ENCODE measurements at regions not wholly inside any gene's neighbourhood (a gene's known extent, or its start where the extent isn't known, plus 50 kb on each side); places are given as distances from the start of the nearest gene placed in this dataset.

DNA sequence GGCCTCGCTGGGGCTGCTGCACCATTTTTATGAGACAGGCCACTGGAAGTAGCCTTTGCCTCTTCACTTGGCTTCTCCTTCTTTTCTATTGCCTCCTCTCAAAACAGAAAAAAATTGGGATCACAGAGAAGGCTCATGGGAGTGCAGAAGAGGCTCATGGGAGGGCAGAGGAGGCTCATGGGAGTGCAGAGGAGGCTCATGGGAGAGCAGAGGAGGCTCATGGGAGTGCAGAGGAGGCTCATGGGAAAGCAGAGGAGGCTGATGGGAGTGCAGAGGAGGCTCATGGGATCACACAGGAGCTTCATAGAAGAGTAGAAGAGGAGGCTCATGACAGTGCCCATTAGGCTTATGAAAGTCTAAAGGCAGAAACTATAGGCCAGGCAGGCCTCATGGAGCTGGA, 211.2 kb downstream of the IRF8 start:
- no peak overlapping the region for H3K27ac ChIP-seq (ENCODE audit: low read depth, low read length)
- H3K4me1 ChIP-seq (ENCODE audit: insufficient read depth, low read length): peaks cover 5% of the 10 kb centered on the region; the same call in 1 of the 2 replicates
- no peak overlapping the region for H3K4me3 ChIP-seq (ENCODE audit: low read length)
- H3K9me3 ChIP-seq (ENCODE audit: insufficient read depth, low read depth, low read length): peaks cover 6% of the 10 kb centered on the region; the same call in 1 of the 2 replicates
- H3K9ac ChIP-seq (ENCODE audit: low read depth, low read length): no peak overlapping the region
- WGBS: 87% methylated on average over 1 of the region's 1 CpG
- no peaks in the 10 kb centered on the region for H3K36me3 ChIP-seq (ENCODE audit: insufficient read depth, low read length)
- no peaks in the 10 kb centered on the region for H3K27me3 ChIP-seq (ENCODE audit: insufficient read depth, low read length)

DNA sequence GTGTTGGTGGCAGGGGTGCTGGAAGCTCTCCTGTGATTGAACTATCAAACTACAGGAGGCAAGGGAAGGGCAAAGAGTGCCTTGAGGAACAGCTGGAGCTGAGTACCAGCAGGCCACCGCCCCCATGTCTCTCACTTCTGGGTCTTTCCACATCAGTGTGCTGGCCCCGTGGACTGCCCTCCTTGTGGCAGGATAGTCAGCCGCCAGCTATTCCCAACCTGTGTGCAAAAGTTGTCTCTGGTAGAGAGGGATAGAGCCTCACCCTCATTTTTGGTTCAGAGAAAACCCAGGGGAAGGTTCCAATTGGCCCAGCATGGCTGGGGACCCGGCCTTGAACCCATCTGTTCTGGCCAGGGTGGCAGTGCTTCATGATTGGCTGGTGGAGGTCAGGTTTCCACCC, 211.8 kb downstream of the IRF8 start:
- WGBS: 90% methylated on average over 4 of the region's 4 CpGs
- Histone ChIP-seq H3K36me3 (ENCODE audit: insufficient read depth, low read length) (no peaks in the 10 kb centered on the region), H3K9me3 (ENCODE audit: insufficient read depth, low read depth, low read length) (peaks cover 6% of the 10 kb centered on the region; the same call in 1 of the 2 replicates), H3K9ac (ENCODE audit: low read depth, low read length) (no peak overlapping the region), H3K27me3 (ENCODE audit: insufficient read depth, low read length) (no peaks in the 10 kb centered on the region), H3K4me3 (ENCODE audit: low read length) (no peak overlapping the region), H3K27ac (ENCODE audit: low read depth, low read length) (no peak overlapping the region), H3K4me1 (ENCODE audit: insufficient read depth, low read length) (peaks cover 7% of the 10 kb centered on the region; the same call in 1 of the 2 replicates)

DNA sequence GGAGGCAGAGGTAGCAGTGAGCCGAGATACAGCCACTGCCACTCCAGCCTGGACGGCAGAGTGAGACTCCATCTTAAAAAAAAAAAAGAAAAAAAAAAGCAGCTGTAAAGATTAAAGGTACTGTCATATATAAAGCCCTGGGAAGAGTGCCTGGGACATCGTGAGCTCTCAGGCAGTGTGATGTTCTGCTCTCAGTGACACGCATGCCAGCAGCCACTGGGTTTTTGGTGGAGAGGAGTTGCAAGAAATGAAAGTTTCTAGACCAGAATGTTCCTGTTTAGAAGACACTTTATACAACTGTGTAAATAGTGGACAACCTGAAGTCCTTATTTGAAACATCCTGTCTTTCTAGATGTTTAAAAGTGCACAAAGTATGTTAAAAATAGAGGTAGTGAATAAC, 213.2 kb downstream of the IRF8 start:
- Histone ChIP-seq H3K4me1 (ENCODE audit: insufficient read depth, low read length) (peaks cover 7% of the 10 kb centered on the region; the same call in 1 of the 2 replicates), H3K4me3 (ENCODE audit: low read length) (no peak overlapping the region), H3K27ac (ENCODE audit: low read depth, low read length) (no peak overlapping the region), H3K27me3 (ENCODE audit: insufficient read depth, low read length) (no peaks in the 10 kb centered on the region), H3K36me3 (ENCODE audit: insufficient read depth, low read length) (no peaks in the 10 kb centered on the region), H3K9ac (ENCODE audit: low read depth, low read length) (no peak overlapping the region), H3K9me3 (ENCODE audit: insufficient read depth, low read depth, low read length) (peaks cover 6% of the 10 kb centered on the region; the same call in 1 of the 2 replicates)
- 82% methylated on average over 3 of the region's 4 CpGs for WGBS

DNA sequence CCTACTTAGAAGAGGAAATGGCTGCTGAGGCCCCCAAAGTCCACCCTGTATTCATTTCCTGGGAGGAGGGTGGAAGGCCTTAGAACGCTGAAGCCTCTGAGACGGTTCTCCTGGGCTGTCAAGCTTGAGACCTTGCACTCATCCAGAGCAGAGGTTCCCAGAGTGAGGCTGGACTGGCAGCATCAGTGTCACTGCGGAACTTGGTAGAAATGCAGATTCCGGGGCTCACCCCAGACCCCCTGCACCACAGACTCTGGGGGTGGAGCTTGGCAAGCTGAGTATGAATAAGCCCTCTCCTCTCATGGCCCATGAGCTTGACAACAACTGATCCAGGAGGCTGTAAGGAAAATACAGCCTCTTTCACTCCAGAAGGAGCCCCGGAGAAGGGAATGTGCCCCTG, 218.3 kb downstream of the IRF8 start:
- H3K9ac ChIP-seq (ENCODE audit: low read depth, low read length): no peak overlapping the region
- H3K27me3 ChIP-seq (ENCODE audit: insufficient read depth, low read length): peaks cover 10% of the 10 kb centered on the region
- H3K9me3 ChIP-seq (ENCODE audit: insufficient read depth, low read depth, low read length): no peaks in the 10 kb centered on the region
- no peak overlapping the region for H3K4me3 ChIP-seq (ENCODE audit: low read length)
- no peak overlapping the region for H3K27ac ChIP-seq (ENCODE audit: low read depth, low read length)
- H3K4me1 ChIP-seq (ENCODE audit: insufficient read depth, low read length): peaks cover 7% of the 10 kb centered on the region; the same call in 1 of the 2 replicates
- WGBS: 84% methylated on average over 5 of the region's 5 CpGs
- H3K36me3 ChIP-seq (ENCODE audit: insufficient read depth, low read length): no peaks in the 10 kb centered on the region

DNA sequence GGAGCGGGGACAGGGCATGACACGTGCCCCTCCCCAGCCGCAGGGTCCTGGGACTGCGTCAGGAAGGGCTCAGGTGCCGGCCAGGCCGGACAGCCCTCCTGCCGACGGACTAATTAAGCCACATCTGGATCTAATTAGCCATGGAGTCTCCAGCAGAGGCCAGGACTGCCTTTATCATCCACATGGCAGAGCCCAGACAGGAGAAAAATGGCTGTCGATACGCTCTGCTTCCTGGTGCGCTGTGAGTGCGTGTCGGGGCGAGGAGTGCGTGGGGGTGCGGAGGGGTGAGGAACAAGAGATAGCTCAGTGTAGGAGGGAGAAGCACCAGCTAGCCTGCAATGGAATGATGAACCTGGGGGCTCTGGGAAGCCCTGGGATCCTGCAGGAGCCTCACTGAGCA, 218.8 kb downstream of the IRF8 start:
- WGBS: 81% methylated on average over 16 of the region's 16 CpGs
- H3K4me3 ChIP-seq (ENCODE audit: low read length): no peak overlapping the region
- H3K4me1 ChIP-seq (ENCODE audit: insufficient read depth, low read length): peaks cover 7% of the 10 kb centered on the region; the same call in 1 of the 2 replicates
- H3K36me3 ChIP-seq (ENCODE audit: insufficient read depth, low read length): no peaks in the 10 kb centered on the region
- no peak overlapping the region for H3K27ac ChIP-seq (ENCODE audit: low read depth, low read length)
- H3K9me3 ChIP-seq (ENCODE audit: insufficient read depth, low read depth, low read length): no peaks in the 10 kb centered on the region
- H3K27me3 ChIP-seq (ENCODE audit: insufficient read depth, low read length): peaks cover 10% of the 10 kb centered on the region
- no peak overlapping the region for H3K9ac ChIP-seq (ENCODE audit: low read depth, low read length)

DNA sequence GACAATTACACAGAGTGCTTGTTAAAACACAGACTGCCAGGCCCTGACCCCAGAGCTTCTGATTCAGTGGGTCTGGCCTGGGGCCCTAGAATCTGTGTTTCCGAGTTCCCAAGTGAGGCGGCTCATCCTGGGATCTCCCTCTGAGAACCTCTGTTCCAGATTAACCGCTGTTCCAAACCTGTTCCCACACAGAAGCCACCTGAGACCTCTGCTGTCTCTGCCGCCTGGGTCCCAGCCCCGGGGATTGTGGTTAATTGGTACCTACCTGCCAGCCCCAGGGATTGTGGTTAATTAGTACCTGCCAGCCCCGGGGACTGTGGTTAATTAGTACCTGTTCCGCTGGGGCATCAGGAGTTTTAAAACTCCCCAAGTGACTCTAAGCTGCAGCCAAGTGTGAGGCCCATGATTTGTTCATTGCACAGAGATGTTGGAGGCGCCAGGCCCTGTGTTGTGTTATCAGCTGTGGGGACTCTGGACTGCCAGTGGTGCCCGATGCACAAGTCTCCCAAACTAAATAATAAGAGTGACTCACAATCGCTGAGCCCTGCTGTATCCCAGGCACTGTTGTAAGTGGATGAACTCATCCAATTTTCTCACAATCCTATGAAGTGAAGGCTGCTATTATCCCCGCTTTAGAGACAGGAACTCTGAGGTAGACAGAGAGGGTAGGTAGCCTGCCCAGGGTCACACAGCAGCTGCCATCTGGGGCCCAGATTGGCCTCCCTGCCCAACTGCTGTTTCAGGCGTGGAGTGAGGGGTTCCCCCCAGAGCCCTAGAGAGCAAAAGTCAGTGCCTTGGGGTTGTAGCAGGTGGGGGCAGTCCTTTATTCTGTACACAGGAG, 219.7 kb downstream of the IRF8 start:
- no peak overlapping the region for H3K4me3 ChIP-seq (ENCODE audit: low read length)
- no peak overlapping the region for H3K9ac ChIP-seq (ENCODE audit: low read depth, low read length)
- no peak overlapping the region for H3K27ac ChIP-seq (ENCODE audit: low read depth, low read length)
- H3K36me3 ChIP-seq (ENCODE audit: insufficient read depth, low read length): no peaks in the 10 kb centered on the region
- H3K4me1 ChIP-seq (ENCODE audit: insufficient read depth, low read length): peaks cover 7% of the 10 kb centered on the region; the same call in 1 of the 2 replicates
- 81% methylated on average over 11 of the region's 12 CpGs for WGBS
- no peaks in the 10 kb centered on the region for H3K9me3 ChIP-seq (ENCODE audit: insufficient read depth, low read depth, low read length)
- peaks cover 10% of the 10 kb centered on the region for H3K27me3 ChIP-seq (ENCODE audit: insufficient read depth, low read length)

DNA sequence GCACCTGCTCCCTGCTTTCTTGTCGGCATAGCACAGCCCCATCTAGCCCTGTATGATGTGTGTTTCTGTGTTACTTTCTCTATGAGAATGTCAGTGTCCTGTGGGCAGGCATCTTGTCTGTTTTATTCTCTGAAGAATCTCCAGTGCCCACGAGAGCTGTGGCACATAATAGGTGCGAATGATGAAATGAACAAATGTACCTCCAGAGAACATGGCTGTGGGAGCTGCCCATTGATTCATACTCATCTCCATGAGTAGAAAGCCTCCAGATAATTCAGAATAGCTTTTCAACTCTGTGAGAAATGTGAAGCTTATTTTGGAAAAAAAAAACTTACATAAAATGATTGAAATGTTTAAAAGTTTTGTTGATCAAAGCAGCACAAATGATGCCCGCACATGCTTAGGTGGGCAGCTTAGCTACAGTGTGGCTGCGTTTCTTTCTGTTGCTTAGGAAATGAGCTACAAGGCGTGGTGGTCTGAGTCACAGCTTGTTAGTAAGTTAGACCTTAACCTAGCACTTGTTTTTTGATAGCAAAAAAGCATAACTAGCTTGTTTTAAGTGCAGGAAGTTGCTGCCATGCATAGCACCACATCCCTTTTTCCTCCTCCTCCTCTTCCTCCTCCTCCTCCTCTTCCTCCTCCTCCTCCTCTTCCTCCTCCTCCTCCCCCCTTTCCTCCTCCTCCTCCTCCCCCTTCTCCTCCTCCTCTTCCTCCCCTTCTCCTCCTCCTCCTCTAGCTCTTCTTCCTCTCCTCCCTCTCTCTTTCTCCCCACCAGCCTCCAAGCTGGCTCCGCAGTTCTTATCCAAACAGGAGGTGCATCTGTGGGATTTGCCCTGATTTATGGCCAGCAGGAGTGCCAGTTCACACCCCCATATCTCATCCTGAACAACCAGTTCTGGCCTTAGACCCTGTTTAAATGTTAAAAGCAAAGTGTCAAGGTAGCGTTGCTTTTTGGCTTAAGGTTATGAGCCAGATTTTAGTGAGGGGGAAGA, 221.5 kb downstream of the IRF8 start:
- no peaks in the 10 kb centered on the region for H3K9me3 ChIP-seq (ENCODE audit: insufficient read depth, low read depth, low read length)
- peaks cover 10% of the 10 kb centered on the region for H3K27me3 ChIP-seq (ENCODE audit: insufficient read depth, low read length)

DNA sequence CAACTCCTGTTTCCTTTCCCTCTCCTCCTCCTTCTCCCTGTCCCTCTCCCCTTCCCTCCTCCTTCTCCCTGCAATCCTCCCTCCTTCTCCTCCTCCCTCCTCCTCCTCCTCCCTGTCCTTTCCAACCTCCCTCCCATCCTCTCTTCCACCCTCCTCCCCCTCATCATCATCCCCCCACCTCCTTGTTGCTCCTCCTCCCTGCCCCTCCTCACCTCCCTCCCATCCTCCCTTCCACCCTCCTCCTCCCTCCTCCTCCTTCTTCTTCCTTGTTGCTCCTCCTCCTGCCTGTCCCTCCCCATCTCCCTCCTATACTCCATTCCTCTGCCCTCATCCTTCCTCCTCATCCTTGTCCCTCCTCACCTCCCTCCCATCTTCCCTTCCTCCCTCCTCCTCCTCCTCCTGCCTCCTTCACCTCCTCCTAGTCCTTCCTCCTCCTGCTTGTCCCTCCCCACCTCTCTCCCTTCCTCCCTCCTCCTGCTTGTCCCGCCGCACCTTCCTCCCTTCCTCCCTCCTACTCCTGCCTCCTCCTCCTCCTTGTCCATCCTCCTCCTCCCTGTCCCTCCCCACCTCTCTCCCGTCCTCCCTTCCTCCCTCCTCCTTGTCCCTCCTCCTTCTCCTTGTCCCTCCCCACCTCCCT, 222.5 kb downstream of the IRF8 start:
- no peaks in the 10 kb centered on the region for H3K4me1 ChIP-seq (ENCODE audit: insufficient read depth, low read length)
- no peak overlapping the region for H3K4me3 ChIP-seq (ENCODE audit: low read length)
- no peak overlapping the region for H3K27ac ChIP-seq (ENCODE audit: low read depth, low read length)
- H3K27me3 ChIP-seq (ENCODE audit: insufficient read depth, low read length): peaks cover 10% of the 10 kb centered on the region
- WGBS: 68% methylated on average over 3 of the region's 3 CpGs
- no peaks in the 10 kb centered on the region for H3K36me3 ChIP-seq (ENCODE audit: insufficient read depth, low read length)
- no peaks in the 10 kb centered on the region for H3K9me3 ChIP-seq (ENCODE audit: insufficient read depth, low read depth, low read length)
- no peak overlapping the region for H3K9ac ChIP-seq (ENCODE audit: low read depth, low read length)

More for the DNA sequence above, 221.5 kb downstream of the IRF8 start:
- Histone ChIP-seq H3K4me1 (ENCODE audit: insufficient read depth, low read length) (no peaks in the 10 kb centered on the region), H3K36me3 (ENCODE audit: insufficient read depth, low read length) (no peaks in the 10 kb centered on the region), H3K27ac (ENCODE audit: low read depth, low read length) (no peak overlapping the region), H3K4me3 (ENCODE audit: low read length) (no peak overlapping the region), H3K9ac (ENCODE audit: low read depth, low read length) (no peak overlapping the region)
- 83% methylated on average over 8 of the region's 8 CpGs for WGBS

DNA sequence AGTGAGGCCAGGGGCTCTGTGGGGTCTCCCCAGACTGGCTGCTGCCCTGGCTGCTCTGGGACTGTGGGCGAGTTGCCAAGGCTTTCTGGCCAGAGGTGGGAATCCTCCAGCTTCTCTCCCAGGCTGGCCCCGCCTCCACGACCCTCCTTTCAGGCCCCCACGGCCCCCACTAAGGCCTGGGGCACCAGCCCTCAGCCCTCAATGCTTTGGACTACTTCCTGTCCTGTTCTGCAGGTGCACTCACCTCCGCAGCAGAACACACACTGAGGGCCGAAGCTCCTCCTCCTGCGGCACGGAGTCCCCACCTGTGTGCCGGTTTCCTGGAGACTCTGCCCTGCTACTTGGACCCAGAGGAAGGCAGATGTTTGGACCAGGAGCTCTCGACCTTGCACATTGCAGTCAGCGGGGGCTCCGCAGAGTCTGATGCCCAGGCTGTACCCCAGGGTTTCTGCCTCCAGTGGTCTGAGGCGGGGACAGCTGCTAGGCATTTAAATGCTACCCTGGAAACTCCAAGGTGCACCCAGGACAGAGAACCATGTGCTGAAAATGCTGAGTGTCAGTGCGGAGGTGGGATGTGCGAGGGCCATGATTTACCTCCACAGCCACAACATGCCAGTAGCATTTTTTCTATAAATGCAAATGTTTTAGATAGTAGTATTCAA, 223.8 kb downstream of the IRF8 start:
- Histone ChIP-seq H3K27me3 (ENCODE audit: insufficient read depth, low read length) (peaks cover 10% of the 10 kb centered on the region), H3K4me1 (ENCODE audit: insufficient read depth, low read length) (no peaks in the 10 kb centered on the region), H3K27ac (ENCODE audit: low read depth, low read length) (no peak overlapping the region), H3K4me3 (ENCODE audit: low read length) (no peak overlapping the region), H3K9me3 (ENCODE audit: insufficient read depth, low read depth, low read length) (no peaks in the 10 kb centered on the region), H3K9ac (ENCODE audit: low read depth, low read length) (no peak overlapping the region), H3K36me3 (ENCODE audit: insufficient read depth, low read length) (no peaks in the 10 kb centered on the region)
- 73% methylated on average over 13 of the region's 15 CpGs for WGBS

DNA sequence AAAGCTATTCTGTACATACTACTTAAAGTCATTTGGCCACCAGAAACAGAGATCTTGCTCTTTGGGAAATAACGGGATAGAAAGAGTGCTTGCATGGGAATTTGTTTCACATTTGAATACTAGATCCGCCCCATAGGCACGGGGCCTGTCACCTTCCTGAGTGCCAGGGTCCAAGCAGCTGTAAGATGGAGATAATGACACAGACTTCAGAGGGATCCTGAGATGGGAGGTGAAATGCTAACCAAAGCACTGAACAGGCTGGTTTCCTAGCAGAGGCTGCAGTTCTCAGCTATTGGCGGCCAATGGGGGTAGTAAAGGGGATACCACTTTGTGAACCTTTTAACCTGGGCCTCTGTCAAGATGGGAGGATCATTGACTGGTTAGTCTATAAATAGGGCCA, 225.4 kb downstream of the IRF8 start:
- peaks cover 10% of the 10 kb centered on the region for H3K27me3 ChIP-seq (ENCODE audit: insufficient read depth, low read length)
- no peaks in the 10 kb centered on the region for H3K9me3 ChIP-seq (ENCODE audit: insufficient read depth, low read depth, low read length)
- no peaks in the 10 kb centered on the region for H3K36me3 ChIP-seq (ENCODE audit: insufficient read depth, low read length)
- WGBS: 87% methylated on average over 4 of the region's 4 CpGs
- no peak overlapping the region for H3K9ac ChIP-seq (ENCODE audit: low read depth, low read length)
- H3K4me3 ChIP-seq (ENCODE audit: low read length): no peak overlapping the region
- H3K27ac ChIP-seq (ENCODE audit: low read depth, low read length): no peak overlapping the region
- H3K4me1 ChIP-seq (ENCODE audit: insufficient read depth, low read length): no peaks in the 10 kb centered on the region

Measured in HUES64 (cell line).